Endothelial cell of umbilical vein (primary cell): ENCODE measurements at regions not wholly inside any gene's neighbourhood (a gene's known extent, or its start where the extent isn't known, plus 50 kb on each side); places are given as distances from the start of the nearest gene placed in this dataset.

Source experiments
- BruUV-seq: library from RNA; stranded (reverse); fragments of 400-500 nt; replicated peaks from 2 replicates; lab custom pipeline; 2021; lab: Mats Ljungman, UMichigan
- CTCF ChIA-PET: fragments of 300-600, 350-600 bp; sonication (Branson Sonifier 250); formaldehyde crosslinking; loops from one replicate; lab custom pipeline; 2021; ENCODE audit warnings: antibody characterized with exemption, inconsistent platforms; lab: Charles Lee
- POLR2A ChIA-PET: fragments of 300-600, 350-600 bp; sonication (Branson Sonifier 250); formaldehyde crosslinking; loops from one replicate; lab custom pipeline; 2021; ENCODE audit warnings: antibody characterized with exemption, inconsistent platforms; lab: Charles Lee
- DNase-seq: peaks from one replicate; pipeline ENCODE4 v3.0.0-alpha.2; 2011; ENCODE audit warnings: low read depth, low spot score
- FAIRE-seq: peaks from 2 replicates; lab custom pipeline; 2011; peaks lifted over from hg19 to GRCh38; lab: Jason Lieb, UNC
- H2AFZ ChIP-seq: 2 replicates; pipeline ENCODE4 v1.6.0; 2012; ENCODE audit warnings: low read depth, low read length, control low read depth, inconsistent platforms
- H3K27ac ChIP-seq: 2 replicates; pipeline ENCODE4 v1.5.1; 2011; ENCODE audit warnings: low read depth, mild to moderate bottlenecking, control low read depth, low read length, moderate library complexity; ENCODE audit not compliant: insufficient read depth
- H3K27me3 ChIP-seq, 2 experiments: 2 replicates each; pipeline versions ENCODE4 v1.6.0 to v1.6.1; 2011; ENCODE audit warnings: low read length in 2 of 2, mixed read lengths in 1 of 2; ENCODE audit not compliant: control insufficient read depth in 2 of 2, insufficient read depth in 2 of 2
- H3K36me3 ChIP-seq, 2 experiments: 2 replicates in 1 of 2; 3 replicates in 1 of 2; pipeline ENCODE4 v1.5.1; 2011; ENCODE audit warnings: low read length in 2 of 2, mild to moderate bottlenecking in 1 of 2, moderate library complexity in 1 of 2; ENCODE audit not compliant: control insufficient read depth in 2 of 2, insufficient read depth in 2 of 2; ENCODE audit errors: extremely low read depth in 1 of 2
- H3K4me1 ChIP-seq: 3 replicates; pipeline ENCODE4 v1.5.1; 2011; ENCODE audit warnings: mild to moderate bottlenecking, low read length; ENCODE audit not compliant: control insufficient read depth, insufficient read depth; ENCODE audit errors: extremely low read depth
- H3K4me2 ChIP-seq: 2 replicates; pipeline ENCODE4 v1.6.1; 2011; ENCODE audit warnings: low read length, control low read depth, mixed read lengths; ENCODE audit not compliant: insufficient read depth
- H3K4me3 ChIP-seq, 3 experiments: fragments of 200-600 bp in 1 of 3; sonication (generic), shearing (Covaris generic) in 1 of 3; replicated peaks in 1 of 3; 2 replicates each; pipeline ENCODE4 v1.5.1; 2011 to 2016; ENCODE audit warnings: control low read depth in 3 of 3, low read length in 3 of 3, mild to moderate bottlenecking in 2 of 3, inconsistent platforms in 1 of 3, low read depth in 1 of 3, moderate library complexity in 1 of 3; ENCODE audit not compliant: insufficient read depth in 1 of 3
- H3K79me2 ChIP-seq: 2 replicates; pipeline ENCODE4 v1.6.0; 2012; ENCODE audit warnings: low read length, inconsistent platforms; ENCODE audit not compliant: control insufficient read depth, insufficient read depth
- H3K9ac ChIP-seq: replicated peaks from 2 replicates; pipeline ENCODE3; 2011; ENCODE audit warnings: low read length, control low read depth; ENCODE audit not compliant: insufficient read depth; ENCODE audit errors: extremely low read depth
- H3K9me1 ChIP-seq: replicated peaks from 3 replicates; pipeline ENCODE4 v1.6.0; 2011; ENCODE audit warnings: mild to moderate bottlenecking, low read length; ENCODE audit not compliant: control insufficient read depth, insufficient read depth; ENCODE audit errors: extremely low read depth
- H3K9me3 ChIP-seq: replicated peaks from 2 replicates; pipeline ENCODE4 v1.5.1; 2012; ENCODE audit warnings: low read length, inconsistent platforms; ENCODE audit not compliant: control insufficient read depth, insufficient read depth
- H4K20me1 ChIP-seq: replicated peaks from 2 replicates; pipeline ENCODE3; 2011; ENCODE audit warnings: mild to moderate bottlenecking, low read length; ENCODE audit not compliant: control insufficient read depth, insufficient read depth; ENCODE audit errors: extremely low read depth
- EZH2 ChIP-seq: IDR thresholded peaks from 2 replicates; pipeline ENCODE4 v1.6.1; 2012; ENCODE audit warnings: borderline replicate concordance, low read depth, mild to moderate bottlenecking, moderate library complexity, low read length, inconsistent platforms; ENCODE audit not compliant: severe bottlenecking
- FOS ChIP-seq: IDR thresholded peaks from 2 replicates; pipeline ENCODE4 v1.6.1; 2011; ENCODE audit warnings: mild to moderate bottlenecking, low read length, moderate library complexity, borderline replicate concordance; ENCODE audit not compliant: insufficient read depth
- GATA2 ChIP-seq: IDR thresholded peaks from 2 replicates; pipeline ENCODE4 v1.7.0; 2011; ENCODE audit warnings: low read depth, mild to moderate bottlenecking, moderate library complexity, mixed read lengths, low read length; ENCODE audit not compliant: insufficient read length, insufficient read depth
- JUN ChIP-seq: IDR thresholded peaks from 2 replicates; pipeline ENCODE4 v1.6.1; 2011; ENCODE audit warnings: borderline replicate concordance, low read depth; ENCODE audit not compliant: insufficient read length, insufficient read depth
- MAX ChIP-seq: IDR thresholded peaks from 2 replicates; pipeline ENCODE4 v1.6.1; 2011; ENCODE audit not compliant: insufficient read depth, insufficient read length
- MYC ChIP-seq: IDR thresholded peaks from one replicate; pipeline ENCODE4 v1.6.1; 2011; ENCODE audit warnings: mild to moderate bottlenecking, low read depth, low read length
- POLR2A ChIP-seq: IDR thresholded peaks from 2 replicates; pipeline ENCODE4 v1.6.1; 2012; ENCODE audit warnings: low read depth, mild to moderate bottlenecking, control low read depth, low read length
- POLR2AphosphoS5 ChIP-seq: IDR thresholded peaks from 2 replicates; pipeline ENCODE4 v1.6.1; 2012; ENCODE audit warnings: low read depth, mild to moderate bottlenecking, control low read depth, low read length, moderate library complexity; ENCODE audit not compliant: insufficient read depth
- dilution Hi-C: fragments of 300-500 bp; cut with MboI; formaldehyde crosslinking; loops from one replicate; pipeline ENCODE4 v1.15.0; 2019; ENCODE audit warnings: low sequenced_read_pairs; ENCODE audit not compliant: extremely low pct_ligation_motif_present
- intact Hi-C: fragments of 100-400 bp; cut with micrococcal nuclease; formaldehyde crosslinking; loops from one replicate; pipeline ENCODE4 v1.10.0; 2022
- TF ChIP-seq, protein P1 (sequence below), 2 donors: IDR thresholded peaks; 1 replicate in 1 of 2; 2 replicates in 1 of 2; pipeline ENCODE4 v1.5.1; 2011; ENCODE audit warnings: low read length in 2 of 2, mild to moderate bottlenecking in 2 of 2, moderate library complexity in 2 of 2, control low read depth in 1 of 2, inconsistent platforms in 1 of 2, low read depth in 1 of 2; ENCODE audit not compliant: insufficient read depth in 1 of 2; ENCODE audit errors: extremely low read depth in 1 of 2

- Histone ChIP-seq H2AFZ (no peak overlapping the region), H3K4me2 (no peak overlapping the region)
- no peak for DNase-seq
Observed at GRCh38 chr3:55201779-55202178, 273.9 kb upstream of the LRTM1 start.

More at GRCh38 chr3:55201779-55202178, 273.9 kb upstream of the LRTM1 start:
- no TSS peak for BruUV-seq
- Histone ChIP-seq H3K4me1 (no peaks in the 10 kb centered on the region), H3K27me3 (no peaks in the 10 kb centered on the region), H4K20me1 (no peaks in the 10 kb centered on the region), H3K4me3 (no peak overlapping the region), H3K9ac (no peak overlapping the region), H3K36me3 (no peaks in the 10 kb centered on the region), H3K9me3 (peaks cover 4% of the 10 kb centered on the region), H3K79me2 (no peaks in the 10 kb centered on the region), H3K9me1 (no peaks in the 10 kb centered on the region), H3K27ac (no peak overlapping the region)
- intact Hi-C loops: no loop called here
- TF ChIP-seq MAX (no peak), FOS (no peak), MYC (no peak), POLR2AphosphoS5 (no peak), GATA2 (no peak), JUN (no peak), EZH2 (no peak), POLR2A (no peak)
- TF ChIP-seq, protein P1, sequence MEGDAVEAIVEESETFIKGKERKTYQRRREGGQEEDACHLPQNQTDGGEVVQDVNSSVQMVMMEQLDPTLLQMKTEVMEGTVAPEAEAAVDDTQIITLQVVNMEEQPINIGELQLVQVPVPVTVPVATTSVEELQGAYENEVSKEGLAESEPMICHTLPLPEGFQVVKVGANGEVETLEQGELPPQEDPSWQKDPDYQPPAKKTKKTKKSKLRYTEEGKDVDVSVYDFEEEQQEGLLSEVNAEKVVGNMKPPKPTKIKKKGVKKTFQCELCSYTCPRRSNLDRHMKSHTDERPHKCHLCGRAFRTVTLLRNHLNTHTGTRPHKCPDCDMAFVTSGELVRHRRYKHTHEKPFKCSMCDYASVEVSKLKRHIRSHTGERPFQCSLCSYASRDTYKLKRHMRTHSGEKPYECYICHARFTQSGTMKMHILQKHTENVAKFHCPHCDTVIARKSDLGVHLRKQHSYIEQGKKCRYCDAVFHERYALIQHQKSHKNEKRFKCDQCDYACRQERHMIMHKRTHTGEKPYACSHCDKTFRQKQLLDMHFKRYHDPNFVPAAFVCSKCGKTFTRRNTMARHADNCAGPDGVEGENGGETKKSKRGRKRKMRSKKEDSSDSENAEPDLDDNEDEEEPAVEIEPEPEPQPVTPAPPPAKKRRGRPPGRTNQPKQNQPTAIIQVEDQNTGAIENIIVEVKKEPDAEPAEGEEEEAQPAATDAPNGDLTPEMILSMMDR (IDR thresholded peaks at IDR 0.05; ENCODE audit: extremely low read depth in 1 of 2, insufficient read depth in 1 of 2, low read depth in 1 of 2, low read length in 2 of 2): no peak
- POLR2A ChIA-PET: no interaction called here
- CTCF ChIA-PET: no interaction called here
- dilution Hi-C loops: no loop called here
- no peak for FAIRE-seq
